Upper lobe of right lung (tissue), 1 donor: ENCODE measurements at regions not wholly inside any gene's neighbourhood (a gene's known extent, or its start where the extent isn't known, plus 50 kb on each side); places are given as distances from the start of the nearest gene placed in this dataset.
"Not testable (repeated sequence)": the region's sequence is repeated elsewhere in the genome, so short reads cannot be mapped to it uniquely, and the experiment has no call there.

Source experiments
- ATAC-seq: fragments of 200-7000 bp; cut with Tn5 transposase; one replicate; pipeline ENCODE4 v1.9.1; 2020; ENCODE audit warnings: mild to moderate bottlenecking, moderate library complexity
- DNase-seq: peaks from one replicate; pipeline ENCODE4 v3.0.0-alpha.2; 2020
- H3K27ac ChIP-seq: fragments of 200-600 bp; one replicate; pipeline ENCODE4 v1.8.0; 2022
- H3K27me3 ChIP-seq: fragments of 200-600 bp; one replicate; pipeline ENCODE4 v1.8.0; 2022; ENCODE audit warnings: mild to moderate bottlenecking
- H3K36me3 ChIP-seq: fragments of 200-600 bp; one replicate; pipeline ENCODE4 v1.8.0; 2022
- H3K4me1 ChIP-seq: fragments of 200-600 bp; one replicate; pipeline ENCODE4 v1.8.0; 2022
- H3K4me3 ChIP-seq: fragments of 200-600 bp; one replicate; pipeline ENCODE4 v1.8.0; 2022; ENCODE audit warnings: mild to moderate bottlenecking
- H3K9me3 ChIP-seq: fragments of 200-600 bp; one replicate; pipeline ENCODE4 v1.8.0; 2022
- intact Hi-C: fragments of 100-400 bp; cut with DNase I; formaldehyde crosslinking; loops from one replicate; pipeline ENCODE4 v1.11.0; 2022
- TF ChIP-seq, protein P1 (sequence below): fragments of 200-600 bp; IDR thresholded peaks from one replicate; pipeline ENCODE4 v1.8.0; 2022; ENCODE audit warnings: antibody characterized with exemption
- donor health status: DM: no; HTN: yes; CAD: no; lungs with severe emphysema.

DNA sequence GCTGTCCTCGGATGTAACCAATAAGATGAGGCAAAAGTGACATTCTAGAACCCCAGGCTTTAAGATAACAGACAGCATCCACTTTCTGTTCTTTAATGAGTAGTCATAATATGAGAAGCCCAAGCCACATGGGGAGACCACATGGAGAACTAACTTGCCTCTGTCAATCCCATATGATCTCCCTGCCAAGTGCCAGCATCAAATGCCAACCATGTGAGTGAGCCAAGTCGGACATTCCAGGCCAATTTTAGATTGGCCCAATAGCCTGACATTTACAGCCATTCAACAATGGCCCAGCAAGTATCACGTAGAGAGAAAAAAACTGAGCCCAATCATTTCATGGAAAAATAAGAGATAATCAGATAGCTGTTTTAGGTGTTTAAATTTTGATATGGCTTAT, 2048.3 kb upstream of the RAG2 start:
- Histone ChIP-seq H3K4me3 (no peak overlapping the region), H3K27me3 (no peaks in the 10 kb centered on the region), H3K36me3 (no peaks in the 10 kb centered on the region), H3K4me1 (no peaks in the 10 kb centered on the region), H3K27ac (no peak overlapping the region), H3K9me3 (no peaks in the 10 kb centered on the region)
- intact Hi-C loops, result no loop called here
- ATAC-seq, result no peak
- TF ChIP-seq, protein P1, sequence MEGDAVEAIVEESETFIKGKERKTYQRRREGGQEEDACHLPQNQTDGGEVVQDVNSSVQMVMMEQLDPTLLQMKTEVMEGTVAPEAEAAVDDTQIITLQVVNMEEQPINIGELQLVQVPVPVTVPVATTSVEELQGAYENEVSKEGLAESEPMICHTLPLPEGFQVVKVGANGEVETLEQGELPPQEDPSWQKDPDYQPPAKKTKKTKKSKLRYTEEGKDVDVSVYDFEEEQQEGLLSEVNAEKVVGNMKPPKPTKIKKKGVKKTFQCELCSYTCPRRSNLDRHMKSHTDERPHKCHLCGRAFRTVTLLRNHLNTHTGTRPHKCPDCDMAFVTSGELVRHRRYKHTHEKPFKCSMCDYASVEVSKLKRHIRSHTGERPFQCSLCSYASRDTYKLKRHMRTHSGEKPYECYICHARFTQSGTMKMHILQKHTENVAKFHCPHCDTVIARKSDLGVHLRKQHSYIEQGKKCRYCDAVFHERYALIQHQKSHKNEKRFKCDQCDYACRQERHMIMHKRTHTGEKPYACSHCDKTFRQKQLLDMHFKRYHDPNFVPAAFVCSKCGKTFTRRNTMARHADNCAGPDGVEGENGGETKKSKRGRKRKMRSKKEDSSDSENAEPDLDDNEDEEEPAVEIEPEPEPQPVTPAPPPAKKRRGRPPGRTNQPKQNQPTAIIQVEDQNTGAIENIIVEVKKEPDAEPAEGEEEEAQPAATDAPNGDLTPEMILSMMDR, result no peak
- no peak for DNase-seq

DNA sequence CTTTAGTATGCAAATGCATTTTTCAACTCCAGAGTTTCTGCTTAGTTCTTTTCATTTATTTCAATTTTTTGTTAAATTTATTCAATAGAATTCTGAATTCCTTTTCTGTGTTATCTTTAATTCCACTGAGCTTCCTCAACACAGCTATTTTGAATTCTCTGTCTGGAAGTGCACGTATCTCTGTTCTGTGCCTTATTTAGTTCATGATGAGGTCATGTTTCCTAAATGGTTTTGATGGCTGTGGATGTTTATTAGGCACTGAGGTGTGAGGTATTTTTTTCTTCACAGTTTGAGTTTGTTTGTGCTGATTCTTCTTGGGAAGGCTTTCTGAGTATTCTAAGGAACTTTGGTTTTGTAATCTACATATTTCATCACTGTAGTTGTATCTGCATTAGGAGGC, 2042.8 kb upstream of the RAG2 start:
- TF ChIP-seq, protein P1, result no peak
- no peak for DNase-seq
- Histone ChIP-seq H3K4me1 (no peaks in the 10 kb centered on the region), H3K4me3 (no peak overlapping the region), H3K36me3 (no peaks in the 10 kb centered on the region), H3K9me3 (no peaks in the 10 kb centered on the region), H3K27me3 (no peaks in the 10 kb centered on the region), H3K27ac (no peak overlapping the region)
- ATAC-seq, result no peak
- intact Hi-C loops, result no loop called here

DNA sequence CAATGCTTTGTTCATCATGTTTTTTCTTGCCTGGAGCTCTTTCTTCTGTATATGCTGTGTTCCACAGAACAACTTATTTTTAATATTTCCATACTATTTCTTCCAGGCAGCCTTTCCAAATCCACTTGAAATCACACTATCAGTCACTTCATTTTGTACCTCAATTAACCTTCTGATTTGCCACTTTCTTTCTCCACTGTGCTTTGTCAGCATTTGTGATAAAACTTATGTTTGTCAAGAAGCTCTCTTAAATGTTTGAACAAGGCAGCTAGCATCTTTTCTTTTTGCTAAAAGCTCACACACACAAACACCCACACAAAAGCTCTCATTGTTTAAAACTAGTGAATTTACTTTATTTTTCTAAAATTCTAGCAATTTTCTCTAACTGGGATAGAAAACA, 2014.7 kb upstream of the RAG2 start:
- ATAC-seq, result no peak
- Histone ChIP-seq H3K27me3 (no peaks in the 10 kb centered on the region), H3K36me3 (no peaks in the 10 kb centered on the region), H3K27ac (no peak overlapping the region), H3K4me3 (no peak overlapping the region), H3K4me1 (no peaks in the 10 kb centered on the region), H3K9me3 (no peaks in the 10 kb centered on the region)
- TF ChIP-seq, protein P1, result no peak
- no peak for DNase-seq
- intact Hi-C loops, result no loop called here

DNA sequence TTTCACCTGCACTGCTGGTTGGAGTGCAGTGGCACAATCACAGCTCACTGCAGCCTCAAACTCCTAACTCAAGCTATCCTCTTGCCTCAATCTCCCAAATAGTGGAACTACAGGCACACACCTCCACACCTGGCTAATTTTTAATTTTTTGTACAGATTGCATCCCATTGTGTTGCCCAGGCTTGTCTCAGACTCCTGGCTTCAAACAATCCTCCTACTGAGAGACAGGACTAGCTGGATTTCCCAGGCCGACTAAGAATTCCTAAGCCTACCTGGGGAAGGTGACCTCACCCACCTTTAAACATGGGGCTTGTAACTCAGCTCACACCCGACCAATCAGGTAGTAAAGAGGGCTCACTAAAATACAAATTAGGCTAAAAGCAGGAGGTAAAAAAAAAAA, 2003.3 kb upstream of the RAG2 start:
- H3K9me3 ChIP-seq, H3K27me3 ChIP-seq, H3K4me3 ChIP-seq, H3K27ac ChIP-seq, DNase-seq, intact Hi-C loops, ATAC-seq, H3K4me1 ChIP-seq, H3K36me3 ChIP-seq: not testable (repeated sequence)

DNA sequence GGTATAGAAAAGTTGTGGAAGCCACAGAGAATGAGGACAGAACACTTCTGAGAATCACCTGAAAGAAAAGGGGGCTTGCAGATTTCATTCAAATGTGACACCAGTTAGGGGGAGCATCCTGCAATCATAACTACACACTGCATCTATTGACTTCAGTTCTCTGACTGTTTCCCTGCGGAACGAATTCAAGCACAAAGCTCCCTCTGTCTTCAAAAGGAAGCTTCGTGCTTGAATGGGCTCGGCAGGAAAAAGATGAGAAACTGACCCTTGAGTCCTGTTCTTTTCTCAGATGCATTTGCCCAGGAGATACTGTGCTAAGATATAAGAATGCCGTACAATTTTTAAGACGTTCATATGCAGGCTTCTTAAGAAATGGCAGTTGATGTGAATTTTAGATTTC, 2000.4 kb upstream of the RAG2 start:
- no peak overlapping the region for H3K4me3 ChIP-seq
- intact Hi-C loops, result no loop called here
- TF ChIP-seq, protein P1, result no peak
- no peak for ATAC-seq
- no peaks in the 10 kb centered on the region for H3K4me1 ChIP-seq
- no peak for DNase-seq
- no peaks in the 10 kb centered on the region for H3K27me3 ChIP-seq
- no peaks in the 10 kb centered on the region for H3K9me3 ChIP-seq
- H3K27ac ChIP-seq, result no peak overlapping the region
- no peaks in the 10 kb centered on the region for H3K36me3 ChIP-seq

DNA sequence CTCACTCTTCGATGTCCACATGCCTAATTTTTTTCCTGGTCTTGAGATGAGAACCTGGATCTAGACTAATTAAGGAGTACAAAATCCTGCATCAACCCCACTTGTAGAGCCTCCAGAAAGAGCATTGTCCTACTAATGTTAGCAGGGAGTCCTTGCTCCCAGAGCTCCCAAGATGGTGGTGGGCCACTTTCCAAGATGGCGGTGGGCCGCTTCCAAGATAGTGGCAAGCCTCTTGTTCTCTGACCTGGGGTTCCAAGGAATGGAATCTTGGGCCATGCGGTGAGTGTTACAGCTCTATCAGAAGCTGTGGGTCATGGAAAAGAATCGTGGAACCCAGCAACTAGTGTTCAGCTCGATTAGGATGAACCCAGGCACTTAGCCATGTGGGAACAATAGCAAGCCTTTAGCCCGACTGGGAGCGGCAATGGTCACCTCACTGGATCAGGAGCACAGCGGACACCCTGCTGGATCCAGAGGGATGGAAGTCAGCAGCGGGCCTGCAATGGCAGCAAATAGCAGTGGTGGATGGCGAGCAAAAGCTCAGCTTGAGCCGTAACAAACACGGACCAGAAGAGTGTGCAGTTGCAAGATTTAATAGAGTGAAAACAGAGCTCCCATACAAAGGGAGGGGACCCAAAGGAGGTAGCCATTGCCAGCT, 1997.5 kb upstream of the RAG2 start:
- H3K4me1 ChIP-seq, H3K4me3 ChIP-seq, H3K27ac ChIP-seq, ATAC-seq, DNase-seq, H3K36me3 ChIP-seq, H3K9me3 ChIP-seq, intact Hi-C loops, H3K27me3 ChIP-seq: not testable (repeated sequence)

DNA sequence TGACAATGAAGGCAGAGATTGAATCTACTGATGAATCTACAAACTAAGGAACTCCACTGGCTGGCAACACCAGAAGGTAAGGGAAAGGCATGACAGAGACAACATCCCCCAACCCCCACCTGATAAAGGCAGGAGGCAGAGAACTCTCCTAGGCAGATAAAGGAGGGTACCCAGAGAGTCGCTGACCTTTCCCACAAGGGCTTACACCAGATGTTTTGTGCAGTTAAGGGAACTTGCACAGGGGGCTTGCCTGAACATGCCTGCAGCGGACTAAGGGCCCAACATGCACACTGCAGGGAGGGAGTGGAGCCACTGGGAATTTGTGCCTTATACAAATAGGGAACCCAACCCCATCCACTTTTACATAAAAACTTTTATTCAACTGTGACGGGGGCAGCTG, 1996.9 kb upstream of the RAG2 start:
- intact Hi-C loops, result no loop called here
- no peak for ATAC-seq
- Histone ChIP-seq H3K4me1 (no peaks in the 10 kb centered on the region), H3K36me3 (no peaks in the 10 kb centered on the region), H3K27ac (no peak overlapping the region), H3K9me3 (no peaks in the 10 kb centered on the region), H3K27me3 (no peaks in the 10 kb centered on the region), H3K4me3 (no peak overlapping the region)
- DNase-seq, result no peak
- TF ChIP-seq, protein P1, result no peak
